Naive thymus-derived CD4-positive, alpha-beta T cell (primary cell): ENCODE measurements at regions not wholly inside any gene's neighbourhood (a gene's known extent, or its start where the extent isn't known, plus 50 kb on each side); places are given as distances from the start of the nearest gene placed in this dataset.

Source experiments
- ATAC-seq: fragments of 150-1000 bp; cut with Tn5 transposase; 2 replicates; pipeline ENCODE4 v1.10.0; 2021; ENCODE audit warnings: mild to moderate bottlenecking, moderate library complexity
- CTCF ChIA-PET: fragments of 350-600 bp; sonication (Branson Sonifier 250); formaldehyde crosslinking; loops from one replicate; lab custom pipeline; 2021; ENCODE audit warnings: antibody characterized with exemption; lab: Charles Lee
- POLR2A ChIA-PET: fragments of 350-600 bp; sonication (Branson Sonifier 250); formaldehyde crosslinking; loops from one replicate; lab custom pipeline; 2021; ENCODE audit warnings: antibody characterized with exemption, inconsistent platforms; lab: Charles Lee
- DNase-seq, 9 donors: peaks; one replicate each; pipeline versions ENCODE4 v3.0.0 to v3.0.0-alpha.2; 2020 to 2022; ENCODE audit warnings: mixed read lengths in 1 of 9
- H3K27ac ChIP-seq: one replicate; pipeline ENCODE4 v1.7.0; 2013; ENCODE audit warnings: mild to moderate bottlenecking, low read depth, low read length, moderate library complexity
- H3K27me3 ChIP-seq, 2 donors: one replicate each; pipeline ENCODE4 v1.7.0; 2013; ENCODE audit warnings: low read length in 2 of 2, mild to moderate bottlenecking in 2 of 2, moderate library complexity in 2 of 2; ENCODE audit not compliant: control insufficient read depth in 2 of 2, insufficient read depth in 2 of 2
- H3K36me3 ChIP-seq, 3 experiments: 1 replicate in 2 of 3; 2 replicates in 1 of 3; pipeline ENCODE4 v1.7.0; 2013; ENCODE audit warnings: low read length in 3 of 3, mild to moderate bottlenecking in 3 of 3, moderate library complexity in 1 of 3; ENCODE audit not compliant: insufficient read depth in 3 of 3, control insufficient read depth in 2 of 3
- H3K4me1 ChIP-seq, 2 donors: one replicate each; pipeline ENCODE4 v1.7.0; 2013; ENCODE audit warnings: low read length in 2 of 2, mild to moderate bottlenecking in 2 of 2, moderate library complexity in 1 of 2; ENCODE audit not compliant: control insufficient read depth in 2 of 2, insufficient read depth in 2 of 2
- H3K4me3 ChIP-seq: 2 replicates; pipeline ENCODE4 v1.7.0; 2013; ENCODE audit warnings: mild to moderate bottlenecking, low read length
- H3K9me3 ChIP-seq, 3 experiments: 1 replicate in 2 of 3; 2 replicates in 1 of 3; pipeline ENCODE4 v1.7.0; 2013; ENCODE audit warnings: low read length in 3 of 3; ENCODE audit not compliant: control insufficient read depth in 2 of 3
- H3K27ac Mint-ChIP-seq, 9 donors: one replicate each; pipeline ENCODE4 v1.8.0; 2020 to 2022; ENCODE audit warnings: mixed read lengths in 9 of 9, mild to moderate bottlenecking in 8 of 9, moderate library complexity in 5 of 9, inconsistent platforms in 2 of 9
- H3K27me3 Mint-ChIP-seq, 5 donors: one replicate each; pipeline ENCODE4 v1.8.0; 2021 to 2022; ENCODE audit warnings: mixed read lengths in 5 of 5, mild to moderate bottlenecking in 1 of 5
- H3K36me3 Mint-ChIP-seq, 5 donors: one replicate each; pipeline ENCODE4 v1.8.0; 2020 to 2022; ENCODE audit warnings: mixed read lengths in 5 of 5, mild to moderate bottlenecking in 3 of 5, inconsistent platforms in 1 of 5
- H3K4me1 Mint-ChIP-seq, 7 donors: one replicate each; pipeline ENCODE4 v1.8.0; 2020 to 2022; ENCODE audit warnings: mixed read lengths in 7 of 7, mild to moderate bottlenecking in 3 of 7, inconsistent platforms in 1 of 7
- H3K4me3 Mint-ChIP-seq, 10 donors: one replicate each; pipeline ENCODE4 v1.8.0; 2020 to 2022; ENCODE audit warnings: mild to moderate bottlenecking in 10 of 10, mixed read lengths in 10 of 10, moderate library complexity in 6 of 10, inconsistent platforms in 2 of 10
- H3K9me3 Mint-ChIP-seq, 11 donors: one replicate each; pipeline ENCODE4 v1.8.0; 2020 to 2022; ENCODE audit warnings: mixed read lengths in 11 of 11, mild to moderate bottlenecking in 4 of 11, inconsistent platforms in 1 of 11, moderate library complexity in 1 of 11
- intact Hi-C, 2 donors: fragments of 100-400 bp; cut with micrococcal nuclease; formaldehyde crosslinking; loops; one replicate each; pipeline ENCODE4 v1.15.1; 2023

GRCh38 chr14:86442135-86442534 lies 912.2 kb downstream of the FLRT2 start:
- CTCF ChIA-PET = no interaction called here
- no peaks in the 10 kb centered on the region for H3K9me3 ChIP-seq
- no peak for ATAC-seq

DNA sequence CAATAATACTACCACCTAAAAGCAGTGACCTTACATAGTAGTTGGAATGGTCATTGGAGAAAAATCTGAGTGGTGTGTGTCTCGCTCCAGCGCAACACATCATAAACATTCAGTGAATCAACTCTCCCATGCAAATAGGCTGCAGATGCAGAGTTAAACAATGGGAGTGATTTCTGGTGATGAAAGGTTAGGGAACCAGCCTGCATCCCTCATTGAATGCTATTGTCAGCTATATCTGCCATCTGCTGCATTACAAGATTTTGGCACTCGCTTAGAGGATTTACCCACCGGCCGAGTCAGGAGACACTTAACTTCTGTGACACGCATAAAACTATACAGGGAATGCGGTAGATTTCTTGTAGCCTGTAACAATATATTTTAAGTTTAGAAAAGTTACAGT lies 900.9 kb downstream of the FLRT2 start:
- Mint-ChIP-seq H3K36me3 (no peaks in the 10 kb centered on the region), H3K4me1 (peaks cover 0 to 1% (median 0%) of the 10 kb centered on the region in 7 donors), H3K9me3 (peaks cover 0 to 15% (median 0%) of the 10 kb centered on the region in 11 donors), H3K27me3 (no peaks in the 10 kb centered on the region), H3K27ac (no peak overlapping the region), H3K4me3 (no peak overlapping the region)
- no peaks in the 10 kb centered on the region for H3K9me3 ChIP-seq
- H3K27ac ChIP-seq = no peak overlapping the region
- intact Hi-C loops = no loop called here
- H3K4me3 ChIP-seq = no peak overlapping the region
- DNase-seq (no peak), ATAC-seq (no peak)
- CTCF ChIA-PET = no interaction called here
- H3K27me3 ChIP-seq = no peaks in the 10 kb centered on the region
- POLR2A ChIA-PET = no interaction called here
- H3K36me3 ChIP-seq = no peaks in the 10 kb centered on the region
- H3K4me1 ChIP-seq = no peaks in the 10 kb centered on the region

More at GRCh38 chr14:86442135-86442534, 912.2 kb downstream of the FLRT2 start:
- Histone ChIP-seq H3K36me3 (no peaks in the 10 kb centered on the region), H3K27ac (no peak overlapping the region), H3K4me3 (no peak overlapping the region), H3K4me1 (no peaks in the 10 kb centered on the region), H3K27me3 (no peaks in the 10 kb centered on the region)
- Mint-ChIP-seq H3K36me3 (no peaks in the 10 kb centered on the region), H3K4me3 (no peak overlapping the region), H3K27me3 (no peaks in the 10 kb centered on the region), H3K27ac (no peak overlapping the region), H3K9me3 (peaks cover 0 to 4% (median 0%) of the 10 kb centered on the region in 11 donors), H3K4me1 (no peaks in the 10 kb centered on the region)
- intact Hi-C loops = no loop called here
- DNase-seq = no peak
- POLR2A ChIA-PET = no interaction called here

DNA sequence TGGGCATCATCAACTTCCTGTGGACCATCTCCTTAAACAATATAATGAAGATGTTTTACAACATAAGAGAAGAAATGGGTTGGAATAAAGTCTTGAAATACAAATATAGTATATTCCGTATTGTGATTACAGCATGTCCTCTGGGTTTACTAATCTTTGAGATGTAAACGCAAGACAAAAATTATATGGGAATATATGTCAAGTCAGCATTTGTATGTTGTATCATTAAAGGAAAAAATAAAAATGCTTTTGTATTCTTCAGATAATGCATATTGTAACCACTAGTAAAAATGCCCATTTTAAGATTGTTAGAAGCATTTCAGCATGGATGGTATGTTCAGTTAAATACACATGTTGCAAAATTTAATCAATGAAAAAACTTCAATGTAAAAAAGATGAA lies 893.3 kb downstream of the FLRT2 start:
- Histone ChIP-seq H3K36me3 (no peaks in the 10 kb centered on the region), H3K27ac (no peak overlapping the region), H3K9me3 (no peaks in the 10 kb centered on the region), H3K27me3 (no peaks in the 10 kb centered on the region), H3K4me3 (no peak overlapping the region), H3K4me1 (no peaks in the 10 kb centered on the region)
- Mint-ChIP-seq H3K4me1 (no peaks in the 10 kb centered on the region), H3K9me3 (peaks cover 0 to 4% (median 0%) of the 10 kb centered on the region in 11 donors), H3K36me3 (no peaks in the 10 kb centered on the region), H3K4me3 (no peak overlapping the region), H3K27me3 (no peaks in the 10 kb centered on the region), H3K27ac (no peak overlapping the region)
- POLR2A ChIA-PET = no interaction called here
- ATAC-seq = no peak
- intact Hi-C loops = no loop called here
- DNase-seq = no peak
- CTCF ChIA-PET = no interaction called here

DNA sequence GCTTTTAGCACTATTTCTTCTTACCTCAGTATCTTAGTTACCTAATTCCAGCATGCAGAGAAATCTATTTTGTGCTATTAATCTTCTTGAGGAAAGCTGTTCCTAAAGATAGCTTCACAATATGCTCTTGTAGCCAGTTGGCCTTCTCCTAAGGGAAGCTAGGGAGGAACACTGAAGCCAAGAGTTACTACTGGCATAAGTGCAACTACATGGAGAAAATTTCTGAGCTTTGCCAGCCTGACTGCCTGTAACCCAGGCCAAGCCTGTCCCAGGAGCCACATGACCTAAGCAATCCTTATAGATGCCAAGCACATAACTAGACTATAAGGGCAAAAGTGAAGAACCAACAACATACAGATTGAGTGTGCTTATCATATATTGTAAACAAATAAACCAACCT lies 890.2 kb downstream of the FLRT2 start:
- Mint-ChIP-seq H3K4me1 (no peaks in the 10 kb centered on the region), H3K36me3 (no peaks in the 10 kb centered on the region), H3K27me3 (no peaks in the 10 kb centered on the region), H3K9me3 (peaks cover 0 to 8% (median under 1%) of the 10 kb centered on the region in 11 donors), H3K4me3 (no peak overlapping the region), H3K27ac (no peak overlapping the region)
- intact Hi-C loops = no loop called here
- Histone ChIP-seq H3K36me3 (no peaks in the 10 kb centered on the region), H3K4me1 (no peaks in the 10 kb centered on the region), H3K9me3 (no peaks in the 10 kb centered on the region), H3K27me3 (no peaks in the 10 kb centered on the region), H3K4me3 (no peak overlapping the region), H3K27ac (no peak overlapping the region)
- POLR2A ChIA-PET = no interaction called here
- ATAC-seq (no peak), DNase-seq (no peak)
- CTCF ChIA-PET = no interaction called here

DNA sequence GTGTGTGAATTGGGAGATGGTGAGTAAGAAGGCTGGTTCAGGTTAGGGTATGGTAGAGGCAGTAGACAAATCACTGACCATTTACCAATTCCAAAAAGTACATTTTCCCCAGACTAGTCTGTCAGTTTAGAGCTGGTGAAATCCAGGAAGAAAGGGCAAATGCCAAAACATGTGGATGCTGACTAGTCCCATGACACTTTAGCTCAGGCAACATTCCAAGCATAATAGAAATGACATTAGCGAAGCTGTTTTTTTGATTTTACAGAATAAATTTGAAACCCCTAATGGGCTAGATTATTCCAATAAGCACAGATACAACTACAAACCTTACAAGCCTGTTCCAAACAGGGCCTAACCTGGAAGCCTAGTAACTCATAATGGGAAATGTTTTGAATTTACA lies 884.2 kb downstream of the FLRT2 start:
- H3K4me3 ChIP-seq = no peak overlapping the region
- Mint-ChIP-seq H3K4me1 (no peaks in the 10 kb centered on the region), H3K9me3 (peaks cover 2 to 14% (median 5%) of the 10 kb centered on the region in 11 donors), H3K27me3 (no peaks in the 10 kb centered on the region), H3K36me3 (no peaks in the 10 kb centered on the region), H3K4me3 (no peak overlapping the region), H3K27ac (no peak overlapping the region)
- no peaks in the 10 kb centered on the region for H3K36me3 ChIP-seq
- H3K9me3 ChIP-seq = no peaks in the 10 kb centered on the region
- no peak overlapping the region for H3K27ac ChIP-seq
- no peaks in the 10 kb centered on the region for H3K4me1 ChIP-seq
- H3K27me3 ChIP-seq = no peaks in the 10 kb centered on the region
- ATAC-seq (no peak), DNase-seq (no peak)
- intact Hi-C loops = no loop called here
- ChIA-PET CTCF (no interaction called here), POLR2A (no interaction called here)

DNA sequence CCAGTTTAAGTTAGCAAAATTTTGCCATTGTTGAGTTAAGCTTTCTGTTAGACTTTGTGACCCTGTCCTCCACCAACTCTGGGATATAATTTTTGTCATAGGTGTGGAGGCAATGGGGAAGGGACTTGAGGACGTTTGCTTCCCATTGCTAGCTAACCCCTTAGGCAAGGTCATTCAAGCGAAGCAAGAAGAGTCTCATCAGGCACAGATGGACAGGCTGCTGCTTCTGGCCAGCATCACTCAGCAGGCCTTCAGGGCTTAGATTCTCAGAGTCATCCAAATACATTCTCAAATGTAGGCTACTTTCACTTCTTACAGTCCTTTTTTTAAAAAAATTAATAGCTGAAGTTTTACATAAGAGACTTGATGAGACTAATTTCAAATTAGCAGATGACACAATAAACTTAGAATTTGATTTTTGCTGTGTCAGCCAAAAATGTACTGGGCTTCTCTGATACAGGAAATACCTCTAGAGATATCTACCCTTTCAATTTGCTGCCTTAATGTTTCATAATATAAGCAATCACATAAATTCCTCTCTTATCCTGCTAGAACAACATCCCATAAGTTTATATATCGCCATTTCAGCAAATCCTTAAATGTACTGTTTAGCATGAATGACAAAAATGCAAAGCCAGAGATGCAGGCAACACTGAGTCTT lies 875.2 kb downstream of the FLRT2 start:
- ChIA-PET POLR2A (no interaction called here), CTCF (no interaction called here)
- no peaks in the 10 kb centered on the region for H3K27me3 ChIP-seq
- H3K27me3 Mint-ChIP-seq = no peaks in the 10 kb centered on the region
- no peaks in the 10 kb centered on the region for H3K36me3 ChIP-seq
- intact Hi-C loops = no loop called here
- no peaks in the 10 kb centered on the region for H3K4me1 ChIP-seq
- no peaks in the 10 kb centered on the region for H3K9me3 ChIP-seq
- no peak overlapping the region for H3K27ac ChIP-seq
- no peak overlapping the region for H3K27ac Mint-ChIP-seq
- H3K4me3 Mint-ChIP-seq = no peak overlapping the region
- peaks cover 0 to 5% (median 0%) of the 10 kb centered on the region in 5 donors for H3K36me3 Mint-ChIP-seq
- no peak overlapping the region for H3K4me3 ChIP-seq
- DNase-seq (no peak), ATAC-seq (no peak)
- H3K4me1 Mint-ChIP-seq = no peaks in the 10 kb centered on the region
- peaks cover 0 to 9% (median 4%) of the 10 kb centered on the region in 11 donors for H3K9me3 Mint-ChIP-seq

DNA sequence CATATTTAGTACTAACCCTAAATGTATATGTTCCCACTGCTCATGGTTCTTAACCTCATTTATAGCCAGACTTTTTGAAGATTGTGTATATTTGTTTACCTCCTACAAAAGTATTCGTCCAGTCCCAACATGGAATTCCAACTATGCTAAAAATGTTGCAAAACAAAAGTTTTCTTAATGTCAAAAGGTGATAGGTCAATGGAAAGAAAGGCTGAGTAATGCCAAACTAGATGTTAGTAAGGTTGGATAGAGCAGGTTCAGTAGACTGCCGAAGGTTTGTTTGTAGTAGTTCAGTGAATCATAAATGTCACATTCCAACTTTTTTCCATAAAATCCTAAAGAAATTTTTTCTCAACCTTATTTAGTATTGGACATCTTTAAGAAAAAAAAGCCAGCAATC lies 874.5 kb downstream of the FLRT2 start:
- intact Hi-C loops = no loop called here
- Mint-ChIP-seq H3K4me1 (no peaks in the 10 kb centered on the region), H3K36me3 (peaks cover 0 to 5% (median 0%) of the 10 kb centered on the region in 5 donors), H3K9me3 (peaks cover 0 to 9% (median 5%) of the 10 kb centered on the region in 11 donors), H3K27me3 (no peaks in the 10 kb centered on the region), H3K4me3 (no peak overlapping the region), H3K27ac (no peak overlapping the region)
- ATAC-seq = no peak
- no peak overlapping the region for H3K4me3 ChIP-seq
- H3K27me3 ChIP-seq = no peaks in the 10 kb centered on the region
- no peaks in the 10 kb centered on the region for H3K36me3 ChIP-seq
- no peaks in the 10 kb centered on the region for H3K9me3 ChIP-seq
- POLR2A ChIA-PET = no interaction called here
- DNase-seq = no peak
- H3K4me1 ChIP-seq = no peaks in the 10 kb centered on the region
- H3K27ac ChIP-seq = no peak overlapping the region
- CTCF ChIA-PET = no interaction called here
